ENCODE measurements at regions not wholly inside any gene's neighbourhood (a gene's known extent, or its start where the extent isn't known, plus 50 kb on each side); places are given as distances from the start of the nearest gene placed in this dataset.

DNA sequence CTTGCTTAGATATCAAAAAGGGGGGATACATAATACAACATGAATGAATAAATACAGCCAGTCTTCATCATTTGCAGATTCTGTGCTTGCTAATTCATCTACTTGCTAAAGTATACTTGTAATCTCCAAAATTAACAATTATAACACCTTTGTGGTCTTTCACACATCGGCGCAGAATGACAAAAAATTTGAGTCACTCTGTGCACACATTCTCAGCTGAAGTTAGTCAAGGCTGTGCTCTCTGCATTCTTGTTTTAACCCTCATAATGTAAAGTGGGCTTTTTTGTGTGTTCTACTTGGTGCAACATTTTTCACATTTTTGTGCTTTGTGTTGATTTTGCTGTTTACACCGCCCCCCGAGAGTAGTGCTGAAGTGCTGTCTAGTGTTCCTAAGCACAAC, 65.8 kb upstream of the GPRIN3 start:
- Histone ChIP-seq H3K4me3 (no peak overlapping the region), H3K4me1 (no peaks in the 10 kb centered on the region), H3K27me3 (ENCODE audit: low read depth) (no peaks in the 10 kb centered on the region), H3K36me3 (no peaks in the 10 kb centered on the region), H3K9me3 (no peaks in the 10 kb centered on the region), H3K27ac (no peak overlapping the region)
- TF ChIP-seq, protein P1, sequence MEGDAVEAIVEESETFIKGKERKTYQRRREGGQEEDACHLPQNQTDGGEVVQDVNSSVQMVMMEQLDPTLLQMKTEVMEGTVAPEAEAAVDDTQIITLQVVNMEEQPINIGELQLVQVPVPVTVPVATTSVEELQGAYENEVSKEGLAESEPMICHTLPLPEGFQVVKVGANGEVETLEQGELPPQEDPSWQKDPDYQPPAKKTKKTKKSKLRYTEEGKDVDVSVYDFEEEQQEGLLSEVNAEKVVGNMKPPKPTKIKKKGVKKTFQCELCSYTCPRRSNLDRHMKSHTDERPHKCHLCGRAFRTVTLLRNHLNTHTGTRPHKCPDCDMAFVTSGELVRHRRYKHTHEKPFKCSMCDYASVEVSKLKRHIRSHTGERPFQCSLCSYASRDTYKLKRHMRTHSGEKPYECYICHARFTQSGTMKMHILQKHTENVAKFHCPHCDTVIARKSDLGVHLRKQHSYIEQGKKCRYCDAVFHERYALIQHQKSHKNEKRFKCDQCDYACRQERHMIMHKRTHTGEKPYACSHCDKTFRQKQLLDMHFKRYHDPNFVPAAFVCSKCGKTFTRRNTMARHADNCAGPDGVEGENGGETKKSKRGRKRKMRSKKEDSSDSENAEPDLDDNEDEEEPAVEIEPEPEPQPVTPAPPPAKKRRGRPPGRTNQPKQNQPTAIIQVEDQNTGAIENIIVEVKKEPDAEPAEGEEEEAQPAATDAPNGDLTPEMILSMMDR (IDR thresholded peaks at IDR 0.05) = no peak
- ATAC-seq (no peak), DNase-seq (no peak)
- intact Hi-C loops (cut with DNase I) = no loop called here

DNA sequence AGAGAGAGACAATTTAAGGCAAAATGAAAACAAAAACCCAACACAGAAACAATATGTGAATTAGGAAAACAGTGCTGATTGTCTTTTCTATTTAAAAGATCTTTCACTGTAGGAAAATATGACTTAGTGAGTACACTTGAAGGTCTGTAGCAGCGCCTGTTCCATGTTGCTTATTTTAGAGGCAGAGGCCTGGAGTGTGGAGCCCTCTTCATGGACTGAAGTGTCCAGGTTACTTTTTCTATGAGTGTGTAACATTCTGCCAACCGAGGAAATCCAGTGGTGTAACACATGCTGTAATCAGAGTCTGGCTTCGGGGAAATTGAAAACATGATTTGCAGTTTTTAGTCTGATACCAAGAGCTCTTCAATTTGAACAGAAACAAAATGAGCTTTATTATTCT, 64.0 kb upstream of the GPRIN3 start:
- no peak overlapping the region for H3K27ac ChIP-seq
- ATAC-seq = peak; percentile 49 to 56

GRCh38 chr4:89369581-89369980, 62.0 kb upstream of the GPRIN3 start:
- Histone ChIP-seq H3K27me3 (ENCODE audit: low read depth) (no peaks in the 10 kb centered on the region), H3K27ac (no peak overlapping the region), H3K4me3 (no peak overlapping the region), H3K36me3 (no peaks in the 10 kb centered on the region), H3K9me3 (no peaks in the 10 kb centered on the region), H3K4me1 (no peaks in the 10 kb centered on the region)
- TF ChIP-seq, protein P1 (IDR thresholded peaks at IDR 0.05) = no peak
- ATAC-seq (peak in 1 of 2 donors; percentile 32), DNase-seq (no peak)
- intact Hi-C loops (cut with DNase I) = no loop called here

More for the DNA sequence above, 64.0 kb upstream of the GPRIN3 start:
- Histone ChIP-seq H3K4me1 (no peaks in the 10 kb centered on the region), H3K36me3 (no peaks in the 10 kb centered on the region), H3K27me3 (ENCODE audit: low read depth) (no peaks in the 10 kb centered on the region), H3K4me3 (no peak overlapping the region), H3K9me3 (no peaks in the 10 kb centered on the region)
- intact Hi-C loops (cut with DNase I) = no loop called here
- TF ChIP-seq, protein P1 (IDR thresholded peaks at IDR 0.05) = no peak
- DNase-seq = no peak

DNA sequence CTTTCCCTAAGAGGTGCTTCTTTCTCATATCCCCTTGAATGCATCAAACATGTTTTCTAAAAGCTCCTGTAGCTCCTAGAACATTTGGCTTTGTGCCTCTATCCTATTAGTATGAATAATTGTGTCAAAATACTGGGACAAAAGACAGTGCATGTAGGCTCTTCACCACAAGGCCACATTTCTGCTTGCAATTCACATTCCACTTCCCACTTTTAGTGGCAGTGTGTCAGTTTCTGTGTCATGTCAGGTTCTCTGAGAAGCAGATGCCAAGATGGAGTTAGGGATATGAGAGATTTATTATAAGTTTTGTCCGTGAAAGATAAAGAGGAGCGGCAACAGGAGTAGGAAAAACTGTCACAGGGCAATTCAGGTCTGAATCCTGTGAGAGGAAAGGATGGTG, 61.3 kb upstream of the GPRIN3 start:
- TF ChIP-seq, protein P1 (IDR thresholded peaks at IDR 0.05) = no peak
- H3K9me3 ChIP-seq = no peaks in the 10 kb centered on the region
- H3K27ac ChIP-seq = no peak overlapping the region
- ATAC-seq = peak; percentile 41 to 47
- intact Hi-C loops (cut with DNase I) = no loop called here
- H3K4me3 ChIP-seq = no peak overlapping the region
- no peaks in the 10 kb centered on the region for H3K36me3 ChIP-seq
- DNase-seq = no peak
- no peaks in the 10 kb centered on the region for H3K27me3 ChIP-seq (ENCODE audit: low read depth)
- no peaks in the 10 kb centered on the region for H3K4me1 ChIP-seq

GRCh38 chr4:89365776-89366175, 58.2 kb upstream of the GPRIN3 start:
- intact Hi-C loops (cut with DNase I) = no loop called here
- no peaks in the 10 kb centered on the region for H3K36me3 ChIP-seq
- TF ChIP-seq, protein P1 (IDR thresholded peaks at IDR 0.05) = no peak
- no peak for ATAC-seq
- H3K4me1 ChIP-seq = no peaks in the 10 kb centered on the region
- no peak overlapping the region for H3K27ac ChIP-seq
- no peaks in the 10 kb centered on the region for H3K27me3 ChIP-seq (ENCODE audit: low read depth)
- no peak overlapping the region for H3K4me3 ChIP-seq
- DNase-seq = no peak
- H3K9me3 ChIP-seq = no peaks in the 10 kb centered on the region

DNA sequence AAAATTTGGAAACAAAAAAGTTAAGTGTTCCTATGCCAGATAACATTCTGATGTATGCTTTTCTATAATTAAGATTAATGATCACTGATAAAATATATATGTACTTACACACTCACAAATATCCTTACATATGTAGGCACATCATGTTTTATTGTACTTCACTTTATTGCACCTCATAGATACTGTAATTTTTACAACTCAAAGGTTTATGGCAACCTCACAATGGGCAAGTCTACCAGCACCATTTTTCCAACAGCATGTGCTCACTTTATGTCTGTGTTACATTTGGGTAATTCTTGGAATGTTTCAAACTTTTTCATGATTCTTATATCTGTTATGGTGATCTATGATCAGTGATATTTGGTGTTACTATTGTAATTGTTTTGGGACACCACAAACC, 57.8 kb upstream of the GPRIN3 start:
- H3K36me3 ChIP-seq = no peaks in the 10 kb centered on the region
- TF ChIP-seq, protein P1 (IDR thresholded peaks at IDR 0.05) = no peak
- no peaks in the 10 kb centered on the region for H3K4me1 ChIP-seq
- no peaks in the 10 kb centered on the region for H3K27me3 ChIP-seq (ENCODE audit: low read depth)
- no peaks in the 10 kb centered on the region for H3K9me3 ChIP-seq
- H3K27ac ChIP-seq = no peak overlapping the region
- ATAC-seq (no peak), DNase-seq (no peak)
- no peak overlapping the region for H3K4me3 ChIP-seq
- intact Hi-C loops (cut with DNase I) = no loop called here
